Glutamatergic neuron (in vitro differentiated cells): ENCODE measurements at regions not wholly inside any gene's neighbourhood (a gene's known extent, or its start where the extent isn't known, plus 50 kb on each side); places are given as distances from the start of the nearest gene placed in this dataset.
A peak's percentile ranks its signal among the peaks of the same experiment; 100 is the strongest.

Source experiments
- DNase-seq: peaks from one replicate; pipeline ENCODE4 v3.0.0; 2022
- H3K27ac Mint-ChIP-seq: one replicate; pipeline ENCODE4 v1.8.0; 2020; ENCODE audit warnings: mild to moderate bottlenecking, mixed read lengths, inconsistent platforms; ENCODE audit not compliant: unreplicated experiment
- H3K27me3 Mint-ChIP-seq: one replicate; pipeline ENCODE4 v1.8.0; 2020; ENCODE audit warnings: mild to moderate bottlenecking, moderate library complexity, mixed read lengths, inconsistent platforms; ENCODE audit not compliant: unreplicated experiment
- H3K36me3 Mint-ChIP-seq: one replicate; pipeline ENCODE4 v1.8.0; 2020; ENCODE audit warnings: mild to moderate bottlenecking, mixed read lengths, inconsistent platforms; ENCODE audit not compliant: unreplicated experiment
- H3K4me1 Mint-ChIP-seq: one replicate; pipeline ENCODE4 v1.8.0; 2020; ENCODE audit warnings: mild to moderate bottlenecking, low read depth, mixed read lengths, inconsistent platforms; ENCODE audit not compliant: unreplicated experiment
- H3K4me3 Mint-ChIP-seq: one replicate; pipeline ENCODE4 v1.8.0; 2020; ENCODE audit warnings: mild to moderate bottlenecking, mixed read lengths, inconsistent platforms; ENCODE audit not compliant: unreplicated experiment
- H3K9me3 Mint-ChIP-seq: one replicate; pipeline ENCODE4 v1.8.0; 2020; ENCODE audit warnings: mild to moderate bottlenecking, moderate library complexity, mixed read lengths, inconsistent platforms; ENCODE audit not compliant: unreplicated experiment
- TF ChIP-seq, protein P1 (sequence below): fragments of 200-600 bp; sonication (generic); IDR thresholded peaks from one replicate; pipeline ENCODE4 v1.5.0; 2021; ENCODE audit not compliant: partially characterized antibody, unreplicated experiment

DNA sequence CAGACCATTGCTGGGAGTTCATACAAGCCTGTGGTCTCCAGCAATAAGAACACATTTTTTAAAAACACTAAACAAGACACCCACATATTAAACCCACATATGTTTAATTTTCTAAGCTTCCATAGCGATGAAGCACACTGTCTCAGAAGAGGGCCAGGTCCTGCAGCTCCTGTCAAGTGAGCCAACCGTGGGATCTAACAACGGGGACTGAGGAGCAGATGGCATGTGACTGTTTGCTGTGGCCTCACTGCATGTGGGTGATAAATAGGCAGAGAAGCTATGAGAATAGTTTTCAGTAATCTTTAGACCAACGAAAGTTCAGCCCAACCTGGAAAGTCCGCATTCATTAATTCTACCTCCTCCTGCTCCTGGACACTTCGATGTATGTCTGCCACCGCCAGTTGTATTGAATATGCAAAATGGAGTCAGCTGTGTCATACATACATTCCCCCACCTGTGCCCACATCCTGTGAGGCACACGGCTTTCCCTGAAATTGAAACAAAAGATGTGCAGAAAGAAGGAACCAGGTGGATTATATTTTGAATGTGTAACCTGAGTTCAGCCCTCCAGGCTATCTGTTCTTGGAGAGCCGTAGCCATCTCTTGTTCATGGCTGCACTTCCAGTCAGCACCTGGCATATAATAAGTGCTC is 88.2 kb downstream of the MIS18A start:
- peaks cover 15% of the 10 kb centered on the region for H3K36me3 Mint-ChIP-seq
- TF ChIP-seq, protein P1, sequence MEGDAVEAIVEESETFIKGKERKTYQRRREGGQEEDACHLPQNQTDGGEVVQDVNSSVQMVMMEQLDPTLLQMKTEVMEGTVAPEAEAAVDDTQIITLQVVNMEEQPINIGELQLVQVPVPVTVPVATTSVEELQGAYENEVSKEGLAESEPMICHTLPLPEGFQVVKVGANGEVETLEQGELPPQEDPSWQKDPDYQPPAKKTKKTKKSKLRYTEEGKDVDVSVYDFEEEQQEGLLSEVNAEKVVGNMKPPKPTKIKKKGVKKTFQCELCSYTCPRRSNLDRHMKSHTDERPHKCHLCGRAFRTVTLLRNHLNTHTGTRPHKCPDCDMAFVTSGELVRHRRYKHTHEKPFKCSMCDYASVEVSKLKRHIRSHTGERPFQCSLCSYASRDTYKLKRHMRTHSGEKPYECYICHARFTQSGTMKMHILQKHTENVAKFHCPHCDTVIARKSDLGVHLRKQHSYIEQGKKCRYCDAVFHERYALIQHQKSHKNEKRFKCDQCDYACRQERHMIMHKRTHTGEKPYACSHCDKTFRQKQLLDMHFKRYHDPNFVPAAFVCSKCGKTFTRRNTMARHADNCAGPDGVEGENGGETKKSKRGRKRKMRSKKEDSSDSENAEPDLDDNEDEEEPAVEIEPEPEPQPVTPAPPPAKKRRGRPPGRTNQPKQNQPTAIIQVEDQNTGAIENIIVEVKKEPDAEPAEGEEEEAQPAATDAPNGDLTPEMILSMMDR = no peak
- no peak overlapping the region for H3K4me3 Mint-ChIP-seq
- peaks cover 8% of the 10 kb centered on the region for H3K9me3 Mint-ChIP-seq
- H3K27me3 Mint-ChIP-seq = peaks cover 4% of the 10 kb centered on the region
- H3K4me1 Mint-ChIP-seq = peaks cover 3% of the 10 kb centered on the region
- H3K27ac Mint-ChIP-seq = no peak overlapping the region
- DNase-seq = no peak

DNA sequence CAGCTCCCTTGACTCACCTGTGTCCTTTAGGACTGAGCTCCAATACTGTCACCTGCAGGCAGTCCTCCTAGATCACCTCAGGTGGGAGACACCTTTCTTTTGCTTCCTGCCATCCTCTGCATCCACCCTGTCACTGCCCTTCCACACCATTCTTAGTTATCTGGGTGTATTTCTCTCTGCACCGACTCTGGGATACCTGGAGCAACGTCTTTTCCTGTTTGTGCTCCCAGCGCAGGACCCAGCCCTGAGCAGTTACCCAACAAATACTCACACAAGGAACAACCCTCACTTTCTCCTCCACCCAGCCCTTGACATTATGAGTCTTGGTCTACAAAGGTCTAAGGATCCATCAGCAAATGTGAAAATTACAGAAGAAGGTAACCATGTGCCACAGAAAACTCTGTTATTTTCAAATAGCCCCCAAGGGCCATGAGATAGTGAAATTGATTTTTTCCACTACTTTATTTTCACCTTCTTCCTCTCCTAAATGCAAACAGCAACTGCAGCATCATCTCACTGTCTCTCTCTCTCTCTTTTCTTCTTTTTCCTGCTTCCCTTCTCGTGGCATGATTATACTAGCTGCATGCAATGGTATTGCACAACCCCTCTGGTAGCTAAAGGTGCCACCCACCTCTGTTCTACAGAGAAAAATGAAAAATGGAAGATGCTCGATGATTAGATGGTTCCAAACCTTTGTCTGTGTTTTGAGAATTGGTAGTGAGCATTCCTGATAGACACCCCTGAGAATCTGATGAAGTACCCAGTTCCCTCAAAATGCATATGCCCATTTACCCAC is 89.0 kb downstream of the MIS18A start:
- H3K36me3 Mint-ChIP-seq = peaks cover 15% of the 10 kb centered on the region
- H3K27me3 Mint-ChIP-seq = peaks cover 4% of the 10 kb centered on the region
- no peak for DNase-seq
- TF ChIP-seq, protein P1 = no peak
- H3K9me3 Mint-ChIP-seq = peaks cover 8% of the 10 kb centered on the region
- no peak overlapping the region for H3K4me3 Mint-ChIP-seq
- peaks cover 4% of the 10 kb centered on the region for H3K4me1 Mint-ChIP-seq
- no peak overlapping the region for H3K27ac Mint-ChIP-seq

DNA sequence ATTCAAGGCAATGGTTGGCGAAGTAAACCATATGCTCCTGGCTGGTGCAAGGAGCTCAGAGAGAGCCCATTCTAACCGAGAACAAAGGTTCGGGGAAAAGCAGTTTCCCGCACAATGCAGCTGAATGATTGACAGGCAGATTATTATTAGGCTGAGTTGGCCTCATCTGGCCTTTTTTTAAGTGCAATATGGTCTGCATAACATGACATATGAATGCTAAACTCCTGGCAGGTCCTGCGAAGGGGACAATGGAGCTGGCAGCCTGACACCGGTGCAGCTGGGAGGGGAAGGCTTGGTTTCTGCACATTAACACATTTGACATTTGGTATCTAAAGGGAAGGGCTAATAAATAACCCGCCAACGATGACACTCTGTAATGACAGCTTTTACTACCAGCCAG is 92.0 kb downstream of the MIS18A start:
- TF ChIP-seq, protein P1 = no peak
- peaks cover 8% of the 10 kb centered on the region for H3K27me3 Mint-ChIP-seq
- no peak overlapping the region for H3K4me3 Mint-ChIP-seq
- peak overlapping the region; percentile 9 for H3K27ac Mint-ChIP-seq
- H3K4me1 Mint-ChIP-seq = peaks cover 7% of the 10 kb centered on the region
- DNase-seq = no peak
- peaks cover 8% of the 10 kb centered on the region for H3K9me3 Mint-ChIP-seq
- peaks cover 15% of the 10 kb centered on the region for H3K36me3 Mint-ChIP-seq

DNA sequence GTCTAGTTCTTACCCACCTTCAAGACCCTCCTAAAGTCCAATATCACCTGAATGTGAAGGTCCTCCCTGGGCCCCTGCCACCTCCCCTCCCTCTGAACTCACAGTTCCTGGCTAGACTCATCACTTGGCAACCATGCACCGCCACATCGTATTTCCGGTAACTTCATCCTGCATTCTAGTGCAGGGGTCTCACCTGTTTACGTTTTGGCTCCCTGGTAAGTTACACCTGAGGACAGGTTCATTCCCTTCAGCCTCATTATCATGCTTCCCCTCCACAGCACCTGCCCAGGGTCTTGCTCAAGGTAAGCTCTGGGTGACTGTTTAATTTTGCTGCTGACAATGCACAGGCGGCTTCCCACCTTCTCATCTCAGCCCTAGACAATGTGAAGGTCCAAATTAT is 93.1 kb downstream of the MIS18A start:
- H3K4me3 Mint-ChIP-seq = no peak overlapping the region
- no peak overlapping the region for H3K27ac Mint-ChIP-seq
- H3K9me3 Mint-ChIP-seq = peaks cover 6% of the 10 kb centered on the region
- H3K36me3 Mint-ChIP-seq = peaks cover 15% of the 10 kb centered on the region
- no peak for DNase-seq
- TF ChIP-seq, protein P1 = no peak
- peaks cover 8% of the 10 kb centered on the region for H3K27me3 Mint-ChIP-seq
- peaks cover 7% of the 10 kb centered on the region for H3K4me1 Mint-ChIP-seq

DNA sequence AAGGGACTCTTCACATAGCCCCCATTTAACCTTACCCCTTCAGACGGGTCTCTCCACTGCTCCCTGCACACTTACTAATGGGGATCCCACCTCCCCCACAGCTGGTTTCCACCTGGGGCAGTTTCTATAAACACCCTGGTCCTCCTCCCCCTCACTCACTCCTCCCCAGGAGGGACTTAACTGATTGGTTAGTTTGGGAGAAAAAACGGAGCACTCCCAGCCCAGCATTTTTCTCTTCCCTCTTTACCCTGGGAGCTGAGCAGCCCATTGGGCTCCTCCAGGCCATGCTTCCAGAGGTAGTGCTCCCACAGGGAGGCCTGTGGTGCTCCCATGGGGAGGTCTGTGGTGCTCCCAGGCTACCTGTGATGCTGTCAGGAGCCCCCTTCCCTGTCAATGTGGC is 93.7 kb downstream of the MIS18A start:
- no peak overlapping the region for H3K27ac Mint-ChIP-seq
- H3K9me3 Mint-ChIP-seq = peaks cover 9% of the 10 kb centered on the region
- peaks cover 7% of the 10 kb centered on the region for H3K27me3 Mint-ChIP-seq

More for the DNA sequence above, 93.7 kb downstream of the MIS18A start:
- Mint-ChIP-seq H3K4me3 (peak overlapping the region; percentile 8), H3K4me1 (peaks cover 7% of the 10 kb centered on the region), H3K36me3 (peaks cover 13% of the 10 kb centered on the region)
- DNase-seq = no peak
- TF ChIP-seq, protein P1 = no peak
